HG03097 (cell line): ENCODE measurements at regions not wholly inside any gene's neighbourhood (a gene's known extent, or its start where the extent isn't known, plus 50 kb on each side); places are given as distances from the start of the nearest gene placed in this dataset.

Experiments used
- ATAC-seq: cut with Tn5 transposase; IDR thresholded peaks from one replicate; pipeline ENCODE4 v1.9.1; 2021; ENCODE audit not compliant: unreplicated experiment, low FRiP score

GRCh38 chr1:222247811-222248310, 300.0 kb downstream of the HHIPL2 start:
- ATAC-seq = no peak

- no peak for ATAC-seq
Measured at GRCh38 chr1:222247081-222247480, 300.8 kb downstream of the HHIPL2 start.

DNA sequence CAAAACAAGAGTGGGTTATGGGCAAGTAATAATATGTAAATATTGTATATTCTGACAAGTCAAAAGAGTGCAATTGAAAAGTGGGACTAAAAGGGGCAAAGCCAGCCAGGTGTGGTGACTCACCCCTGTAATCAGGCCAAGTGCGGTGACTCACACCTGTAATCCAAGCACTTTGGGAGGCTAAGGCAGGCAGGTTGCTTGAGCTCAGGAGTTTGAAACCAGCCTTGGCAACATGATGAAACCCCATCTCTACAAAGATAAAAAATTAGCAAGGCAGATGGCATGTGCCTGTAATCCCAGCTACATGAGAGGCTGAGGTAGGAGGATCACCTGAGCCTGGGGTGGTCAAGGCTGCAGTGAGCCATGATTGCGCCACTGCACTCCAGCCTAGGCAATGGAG, 304.0 kb downstream of the HHIPL2 start:
- no peak for ATAC-seq

DNA sequence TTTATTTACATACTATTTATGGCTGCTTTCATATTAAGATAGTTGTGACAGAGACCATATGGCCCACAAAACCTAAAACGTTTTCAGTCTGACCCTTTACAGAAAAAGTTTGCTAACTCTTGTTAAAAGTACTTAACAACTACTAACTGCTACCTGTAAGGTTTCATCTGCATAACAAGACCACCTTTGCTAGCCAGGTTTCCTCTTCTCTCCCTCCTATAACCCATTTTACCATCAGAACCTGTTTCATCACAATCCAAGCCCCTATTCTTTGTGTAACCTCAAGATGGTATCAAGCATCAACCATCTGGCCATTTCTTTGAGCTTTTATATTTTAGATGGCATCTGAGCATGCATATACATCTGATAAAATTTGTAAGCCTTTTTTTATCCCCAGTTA, 305.4 kb downstream of the HHIPL2 start:
- no peak for ATAC-seq

- ATAC-seq = no peak
Measured at GRCh38 chr1:222241410-222241809, 306.5 kb downstream of the HHIPL2 start.

DNA sequence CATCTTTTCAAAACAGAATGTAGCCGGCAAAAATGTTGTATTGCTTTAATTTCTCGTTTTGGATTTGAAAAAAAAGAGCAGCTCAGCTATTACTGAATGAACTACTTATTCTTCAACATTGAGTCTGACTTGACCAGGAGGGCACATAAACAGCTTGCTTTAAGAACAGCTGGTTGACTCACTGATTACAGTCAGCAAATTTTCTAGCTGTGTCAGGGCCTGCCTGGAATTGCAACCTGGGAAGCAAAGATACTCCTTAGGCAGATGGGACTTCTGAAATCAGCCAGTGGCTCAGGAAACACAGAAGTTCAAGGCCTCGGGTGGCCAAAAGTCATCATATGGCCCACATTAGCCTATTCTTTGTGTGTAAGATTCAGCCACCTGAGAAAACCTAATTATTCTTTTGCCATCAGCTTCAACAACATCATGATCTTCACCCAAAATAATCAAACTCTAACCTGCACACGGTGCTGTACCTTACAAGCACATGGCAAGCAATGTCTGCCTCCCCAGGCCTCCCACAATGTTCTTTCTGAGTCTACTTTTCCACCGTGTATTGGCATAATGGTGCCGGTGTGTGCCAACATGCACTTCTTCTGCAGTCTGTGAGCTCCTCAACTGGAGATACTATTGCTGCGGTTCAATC, 307.2 kb downstream of the HHIPL2 start:
- no peak for ATAC-seq

- ATAC-seq = no peak
Measured at GRCh38 chr1:222239130-222239529, 308.8 kb downstream of the HHIPL2 start.

DNA sequence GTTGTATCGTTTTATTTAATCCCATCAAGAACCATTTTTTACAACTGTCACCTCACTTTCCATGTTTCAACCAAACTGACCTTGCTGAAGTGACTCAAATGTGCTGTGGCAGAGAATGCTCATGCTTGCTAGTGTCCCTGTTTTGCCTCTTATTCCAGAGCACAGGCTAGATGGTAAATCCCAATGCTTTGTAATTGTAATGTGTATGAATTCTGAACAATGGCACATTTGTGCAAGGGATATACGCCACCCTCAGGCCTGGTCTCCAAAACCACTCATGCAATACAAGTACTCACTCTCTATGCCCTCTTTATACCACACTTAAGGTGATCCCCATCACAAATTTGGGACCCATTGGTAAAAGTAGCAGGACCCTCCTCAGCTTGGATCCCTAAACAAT, 313.6 kb downstream of the HHIPL2 start:
- ATAC-seq = no peak

GRCh38 chr1:222233444-222234158, 314.3 kb downstream of the HHIPL2 start:
- ATAC-seq = no peak

DNA sequence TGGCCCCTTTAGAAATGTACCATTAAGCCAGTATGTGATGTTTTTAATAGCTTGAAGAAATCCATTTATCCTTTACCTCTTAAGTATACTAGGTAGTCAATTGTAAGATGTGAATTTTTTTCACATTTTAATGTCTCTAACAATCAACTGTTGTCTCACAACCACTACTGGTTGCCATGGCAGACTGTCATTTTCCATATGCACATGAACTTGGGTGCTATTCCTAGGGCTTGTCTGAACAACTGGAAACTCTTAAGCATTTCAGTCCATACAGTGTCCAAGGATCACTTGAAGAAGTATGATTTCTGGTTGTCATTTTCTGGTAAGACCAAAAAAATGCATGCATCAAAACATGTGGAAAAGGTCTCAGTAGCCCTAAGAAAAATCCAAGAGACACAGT, 315.1 kb downstream of the HHIPL2 start:
- no peak for ATAC-seq

- no peak for ATAC-seq
Measured at GRCh38 chr1:222229672-222230312, 318.1 kb downstream of the HHIPL2 start.

DNA sequence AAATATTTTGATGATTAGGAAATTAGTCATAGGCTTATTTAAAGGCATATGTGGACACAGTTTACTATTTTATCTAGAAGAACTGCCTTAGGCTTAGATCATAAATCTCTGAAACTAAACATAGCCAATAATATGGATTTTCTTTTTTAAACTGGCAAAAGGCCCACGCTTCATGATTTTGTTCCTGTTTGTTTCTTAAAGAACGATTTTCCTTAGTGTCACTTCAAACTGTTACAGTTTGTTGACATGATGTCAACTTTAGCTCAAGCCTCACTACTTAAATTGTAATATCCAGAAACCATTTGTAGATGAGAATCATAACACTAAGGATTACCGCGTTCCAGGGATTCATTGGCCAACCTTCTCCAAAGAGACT, 322.6 kb downstream of the HHIPL2 start:
- no peak for ATAC-seq

GRCh38 chr1:222224636-222225315, 323.1 kb downstream of the HHIPL2 start:
- ATAC-seq = no peak

DNA sequence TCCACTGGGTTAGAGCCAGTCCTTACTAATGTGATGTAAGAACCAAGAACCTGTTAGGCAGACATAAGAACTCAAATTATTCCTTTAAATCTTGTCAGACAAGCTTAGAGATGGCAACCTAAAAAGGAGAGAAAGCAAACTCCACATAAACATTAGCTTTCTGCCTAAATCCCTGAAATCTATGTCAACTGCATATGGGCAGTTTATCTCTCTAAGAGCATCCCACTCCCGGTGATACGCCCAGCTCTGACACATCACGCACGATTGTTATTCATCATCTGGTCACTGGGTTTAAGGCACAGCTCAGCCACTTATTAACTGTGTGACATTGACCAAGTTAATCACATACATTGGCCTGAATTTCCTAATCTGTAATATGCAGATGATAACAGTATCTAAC, 323.7 kb downstream of the HHIPL2 start:
- ATAC-seq = no peak

- no peak for ATAC-seq
Measured at GRCh38 chr1:222223010-222223409, 324.9 kb downstream of the HHIPL2 start.

DNA sequence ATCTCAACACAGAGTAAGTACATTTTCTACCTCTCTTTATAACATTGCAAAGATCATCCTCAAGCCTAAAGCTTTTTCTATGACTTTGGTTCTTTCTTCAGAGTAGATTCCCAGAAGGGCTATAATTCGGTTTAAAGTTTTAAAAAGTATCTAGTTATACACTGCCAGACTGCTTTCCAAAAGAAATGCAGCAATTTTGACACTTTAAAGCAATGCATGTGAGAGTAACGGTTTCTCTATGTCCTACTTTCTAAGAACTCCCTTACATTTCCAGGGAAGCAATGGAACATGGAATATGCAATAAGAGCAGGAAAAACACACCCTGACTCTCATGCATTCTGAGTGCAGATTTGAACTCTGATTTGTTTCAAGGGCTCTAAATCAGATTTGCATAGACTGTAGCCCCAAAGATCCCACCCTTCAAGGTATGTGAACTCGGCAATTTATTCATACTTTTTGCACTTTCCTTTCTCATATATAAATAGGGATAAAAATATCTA, 331.6 kb downstream of the HHIPL2 start:
- no peak for ATAC-seq

DNA sequence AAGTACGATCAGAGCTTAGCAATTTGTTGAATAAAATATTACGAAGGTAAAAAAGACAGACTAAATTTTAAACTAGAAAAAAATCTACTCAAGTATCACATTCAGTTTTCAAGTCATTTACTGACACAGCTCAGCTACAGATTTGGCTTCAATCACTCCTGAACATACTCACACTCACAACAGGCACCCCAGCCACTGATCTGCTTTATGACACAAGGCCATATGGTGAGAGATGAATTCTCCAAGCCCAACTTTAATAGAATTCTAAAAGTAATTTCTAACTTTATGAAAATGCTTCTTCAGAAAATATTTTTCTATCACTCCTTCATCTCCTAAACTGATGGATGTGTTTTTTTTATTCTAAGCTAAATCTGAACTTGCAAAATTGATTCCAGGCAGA, 337.1 kb downstream of the HHIPL2 start:
- no peak for ATAC-seq

GRCh38 chr1:222204475-222204874, 343.4 kb downstream of the HHIPL2 start:
- no peak for ATAC-seq

- no peak for ATAC-seq
Measured at GRCh38 chr1:222202831-222203230, 345.1 kb downstream of the HHIPL2 start.

DNA sequence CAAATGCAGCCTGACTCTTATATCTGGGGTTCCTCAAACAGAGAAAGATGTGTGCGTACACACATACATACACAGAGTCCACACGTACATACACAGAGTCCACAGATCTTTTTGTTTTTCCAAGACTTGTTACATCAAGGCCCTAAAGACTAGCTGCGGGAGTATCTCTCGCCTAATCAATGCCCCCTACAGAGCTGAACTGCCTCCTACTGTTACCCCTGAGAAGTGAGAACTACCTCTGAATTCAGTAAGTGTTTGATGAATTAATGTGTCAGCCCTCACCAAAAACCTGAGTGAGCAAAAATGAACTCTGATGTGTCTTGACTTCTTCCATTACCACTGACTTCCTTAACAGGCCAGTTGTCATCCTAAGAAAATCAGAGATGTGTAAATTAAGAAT, 351.2 kb downstream of the HHIPL2 start:
- no peak for ATAC-seq

DNA sequence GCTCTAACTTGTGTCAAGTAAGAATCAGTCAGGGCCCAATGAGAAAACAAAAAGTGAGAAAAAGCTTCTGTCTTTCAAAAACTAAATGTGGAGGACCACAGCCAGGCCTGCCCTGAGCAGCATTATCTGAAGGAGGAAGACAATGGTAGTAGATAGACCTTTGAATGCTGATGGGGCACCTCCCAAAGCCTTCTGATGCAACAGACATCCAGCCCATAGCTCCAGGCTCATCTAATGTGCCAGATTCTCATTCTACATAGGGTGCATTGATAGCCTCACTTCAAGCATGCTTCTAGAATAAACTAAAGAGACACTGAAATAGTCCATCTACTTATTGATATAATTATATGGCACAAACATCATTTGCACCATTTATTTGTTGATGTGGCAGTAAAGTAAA, 351.6 kb downstream of the HHIPL2 start:
- no peak for ATAC-seq
